ENCODE measurements at regions not wholly inside any gene's neighbourhood (a gene's known extent, or its start where the extent isn't known, plus 50 kb on each side); places are given as distances from the start of the nearest gene placed in this dataset.
"Not testable (repeated sequence)": the region's sequence is repeated elsewhere in the genome, so short reads cannot be mapped to it uniquely, and the experiment has no call there.

- Histone ChIP-seq H4K8ac (ENCODE audit: low read depth, low read length) (no peak overlapping the region), H3K79me2 (ENCODE audit: control insufficient read depth, insufficient read depth, low read length, poor library complexity) (no peaks in the 10 kb centered on the region), H3K4me1 (ENCODE audit: control insufficient read depth in 1 of 2, insufficient read depth in 2 of 2, low read length in 2 of 2) (no peaks in the 10 kb centered on the region), H2BK12ac (ENCODE audit: low read length) (no peak overlapping the region), H2BK5ac (ENCODE audit: low read depth, low read length, poor library complexity) (no peak overlapping the region), H2AK5ac (ENCODE audit: low read length) (no peak overlapping the region), H3K14ac (ENCODE audit: low read length) (no peak overlapping the region), H4K91ac (ENCODE audit: low read depth, low read length) (no peak overlapping the region), H2BK120ac (ENCODE audit: insufficient read depth, low read length, poor library complexity) (no peak overlapping the region), H3K27me3 (ENCODE audit: insufficient read depth, low read length) (no peaks in the 10 kb centered on the region), H3K79me1 (ENCODE audit: low read length) (no peaks in the 10 kb centered on the region), H3K23ac (ENCODE audit: low read length) (no peak overlapping the region), H3K9me3 (ENCODE audit: insufficient read depth, low read depth, low read length) (no peaks in the 10 kb centered on the region), H2AFZ (ENCODE audit: insufficient read depth, low read length, poor library complexity) (no peak overlapping the region), H3K4me3 (ENCODE audit: low read depth, low read length) (no peak overlapping the region), H3K4me2 (ENCODE audit: low read length) (no peak overlapping the region), H3K36me3 (ENCODE audit: control insufficient read depth in 1 of 2, insufficient read depth in 2 of 2, low read length in 2 of 2) (no peaks in the 10 kb centered on the region), H3K9ac (ENCODE audit: low read length) (no peak overlapping the region), H3K27ac (ENCODE audit: low read depth, low read length) (no peak overlapping the region), H3K4ac (ENCODE audit: low read depth, low read length) (no peak overlapping the region), H4K12ac (ENCODE audit: low read depth, low read length) (no peak overlapping the region), H3K18ac (ENCODE audit: low read length) (no peak overlapping the region)
- DNase-seq, result no peak
- WGBS (ENCODE audit: extremely low coverage, insufficient coverage, insufficient read length), result no CpG with 5 or more reads among the region's 4 CpGs
Measured at GRCh38 chr5:126124706-126125345, 298.4 kb upstream of the GRAMD2B start.

- no peak overlapping the region for H4K8ac ChIP-seq (ENCODE audit: low read depth, low read length)
- H3K36me3 ChIP-seq (ENCODE audit: control insufficient read depth in 1 of 2, insufficient read depth in 2 of 2, low read length in 2 of 2), result no peaks in the 10 kb centered on the region
- H3K27ac ChIP-seq (ENCODE audit: low read depth, low read length), result no peak overlapping the region
- H3K4ac ChIP-seq (ENCODE audit: low read depth, low read length), result no peak overlapping the region
- H3K23ac ChIP-seq (ENCODE audit: low read length), result no peak overlapping the region
- no peaks in the 10 kb centered on the region for H3K79me2 ChIP-seq (ENCODE audit: control insufficient read depth, insufficient read depth, low read length, poor library complexity)
- no peak overlapping the region for H4K12ac ChIP-seq (ENCODE audit: low read depth, low read length)
- H3K79me1 ChIP-seq (ENCODE audit: low read length), result no peaks in the 10 kb centered on the region
- no peak overlapping the region for H2BK120ac ChIP-seq (ENCODE audit: insufficient read depth, low read length, poor library complexity)
- no peaks in the 10 kb centered on the region for H3K9me3 ChIP-seq (ENCODE audit: insufficient read depth, low read depth, low read length)
- H3K9ac ChIP-seq (ENCODE audit: low read length), result no peak overlapping the region
- no peak for DNase-seq
- no CpG with 5 or more reads among the region's 2 CpGs for WGBS (ENCODE audit: extremely low coverage, insufficient coverage, insufficient read length)
- H2BK5ac ChIP-seq (ENCODE audit: low read depth, low read length, poor library complexity), result no peak overlapping the region
- H2AK5ac ChIP-seq (ENCODE audit: low read length), result no peak overlapping the region
- H2BK12ac ChIP-seq (ENCODE audit: low read length), result no peak overlapping the region
- H3K27me3 ChIP-seq (ENCODE audit: insufficient read depth, low read length), result no peaks in the 10 kb centered on the region
- H3K4me2 ChIP-seq (ENCODE audit: low read length), result no peak overlapping the region
- no peak overlapping the region for H3K4me3 ChIP-seq (ENCODE audit: low read depth, low read length)
- H2AFZ ChIP-seq (ENCODE audit: insufficient read depth, low read length, poor library complexity), result no peak overlapping the region
- H3K4me1 ChIP-seq (ENCODE audit: control insufficient read depth in 1 of 2, insufficient read depth in 2 of 2, low read length in 2 of 2), result no peaks in the 10 kb centered on the region
- H3K14ac ChIP-seq (ENCODE audit: low read length), result no peak overlapping the region
- no peak overlapping the region for H3K18ac ChIP-seq (ENCODE audit: low read length)
- no peak overlapping the region for H4K91ac ChIP-seq (ENCODE audit: low read depth, low read length)
Measured at GRCh38 chr5:126125407-126125806, 297.8 kb upstream of the GRAMD2B start.

GRCh38 chr5:126126574-126126973, 296.6 kb upstream of the GRAMD2B start:
- no peaks in the 10 kb centered on the region for H3K4me1 ChIP-seq (ENCODE audit: control insufficient read depth in 1 of 2, insufficient read depth in 2 of 2, low read length in 2 of 2)
- H2AFZ ChIP-seq (ENCODE audit: insufficient read depth, low read length, poor library complexity), result no peak overlapping the region
- no peak overlapping the region for H2BK5ac ChIP-seq (ENCODE audit: low read depth, low read length, poor library complexity)
- H3K27ac ChIP-seq (ENCODE audit: low read depth, low read length), result no peak overlapping the region
- H3K4me3 ChIP-seq (ENCODE audit: low read depth, low read length), result no peak overlapping the region
- no peak overlapping the region for H4K12ac ChIP-seq (ENCODE audit: low read depth, low read length)
- DNase-seq, result no peak
- no peak overlapping the region for H3K14ac ChIP-seq (ENCODE audit: low read length)
- no peak overlapping the region for H3K4me2 ChIP-seq (ENCODE audit: low read length)
- WGBS (ENCODE audit: extremely low coverage, insufficient coverage, insufficient read length), result no CpG with 5 or more reads among the region's 4 CpGs
- no peak overlapping the region for H3K9ac ChIP-seq (ENCODE audit: low read length)
- H3K9me3 ChIP-seq (ENCODE audit: insufficient read depth, low read depth, low read length), result no peaks in the 10 kb centered on the region
- no peaks in the 10 kb centered on the region for H3K79me1 ChIP-seq (ENCODE audit: low read length)
- no peak overlapping the region for H3K18ac ChIP-seq (ENCODE audit: low read length)
- H2BK12ac ChIP-seq (ENCODE audit: low read length), result no peak overlapping the region
- H4K91ac ChIP-seq (ENCODE audit: low read depth, low read length), result no peak overlapping the region
- no peak overlapping the region for H3K4ac ChIP-seq (ENCODE audit: low read depth, low read length)
- H4K8ac ChIP-seq (ENCODE audit: low read depth, low read length), result no peak overlapping the region
- no peaks in the 10 kb centered on the region for H3K27me3 ChIP-seq (ENCODE audit: insufficient read depth, low read length)
- H2AK5ac ChIP-seq (ENCODE audit: low read length), result no peak overlapping the region
- H3K23ac ChIP-seq (ENCODE audit: low read length), result no peak overlapping the region
- H3K79me2 ChIP-seq (ENCODE audit: control insufficient read depth, insufficient read depth, low read length, poor library complexity), result no peaks in the 10 kb centered on the region
- no peaks in the 10 kb centered on the region for H3K36me3 ChIP-seq (ENCODE audit: control insufficient read depth in 1 of 2, insufficient read depth in 2 of 2, low read length in 2 of 2)
- no peak overlapping the region for H2BK120ac ChIP-seq (ENCODE audit: insufficient read depth, low read length, poor library complexity)

- not testable (repeated sequence) for DNase-seq; H3K79me2 ChIP-seq (ENCODE audit: control insufficient read depth, insufficient read depth, low read length, poor library complexity); H3K9me3 ChIP-seq (ENCODE audit: insufficient read depth, low read depth, low read length); H3K4me1 ChIP-seq (ENCODE audit: control insufficient read depth in 1 of 2, insufficient read depth in 2 of 2, low read length in 2 of 2); H3K79me1 ChIP-seq (ENCODE audit: low read length); H3K14ac ChIP-seq (ENCODE audit: low read length); H4K12ac ChIP-seq (ENCODE audit: low read depth, low read length); H3K4ac ChIP-seq (ENCODE audit: low read depth, low read length); H3K36me3 ChIP-seq (ENCODE audit: control insufficient read depth in 1 of 2, insufficient read depth in 2 of 2, low read length in 2 of 2); H3K27me3 ChIP-seq (ENCODE audit: insufficient read depth, low read length); H3K4me3 ChIP-seq (ENCODE audit: low read depth, low read length); H3K27ac ChIP-seq (ENCODE audit: low read depth, low read length); H2BK120ac ChIP-seq (ENCODE audit: insufficient read depth, low read length, poor library complexity); H4K8ac ChIP-seq (ENCODE audit: low read depth, low read length); H3K23ac ChIP-seq (ENCODE audit: low read length); H3K4me2 ChIP-seq (ENCODE audit: low read length); H2BK5ac ChIP-seq (ENCODE audit: low read depth, low read length, poor library complexity); H4K91ac ChIP-seq (ENCODE audit: low read depth, low read length); H2AFZ ChIP-seq (ENCODE audit: insufficient read depth, low read length, poor library complexity); H3K18ac ChIP-seq (ENCODE audit: low read length); H3K9ac ChIP-seq (ENCODE audit: low read length); H2BK12ac ChIP-seq (ENCODE audit: low read length); H2AK5ac ChIP-seq (ENCODE audit: low read length)
- no CpG with 5 or more reads among the region's 2 CpGs for WGBS (ENCODE audit: extremely low coverage, insufficient coverage, insufficient read length)
Measured at GRCh38 chr5:126127371-126127770, 295.8 kb upstream of the GRAMD2B start.
